ENCODE measurements at regions not wholly inside any gene's neighbourhood (a gene's known extent, or its start where the extent isn't known, plus 50 kb on each side); places are given as distances from the start of the nearest gene placed in this dataset.

GRCh38 chr5:99644822-99645221 is 716.0 kb upstream of the CHD1 start:
- Histone ChIP-seq H3K27me3 (ENCODE audit: insufficient read depth, low read length) (no peaks in the 10 kb centered on the region), H3K4me2 (ENCODE audit: low read length) (no peak overlapping the region), H3K4me3 (ENCODE audit: low read depth, low read length) (no peak overlapping the region), H2AK5ac (ENCODE audit: low read length) (no peak overlapping the region), H4K8ac (ENCODE audit: low read depth, low read length) (no peak overlapping the region), H3K23ac (ENCODE audit: low read length) (no peak overlapping the region), H2BK120ac (ENCODE audit: insufficient read depth, low read length, poor library complexity) (no peak overlapping the region), H2BK5ac (ENCODE audit: low read depth, low read length, poor library complexity) (no peak overlapping the region), H4K91ac (ENCODE audit: low read depth, low read length) (no peak overlapping the region), H3K4ac (ENCODE audit: low read depth, low read length) (no peak overlapping the region), H3K9me3 (ENCODE audit: insufficient read depth, low read depth, low read length) (no peaks in the 10 kb centered on the region), H3K18ac (ENCODE audit: low read length) (no peak overlapping the region), H2AFZ (ENCODE audit: insufficient read depth, low read length, poor library complexity) (no peak overlapping the region), H3K14ac (ENCODE audit: low read length) (no peak overlapping the region), H4K12ac (ENCODE audit: low read depth, low read length) (no peak overlapping the region), H2BK12ac (ENCODE audit: low read length) (no peak overlapping the region), H3K79me2 (ENCODE audit: control insufficient read depth, insufficient read depth, low read length, poor library complexity) (no peaks in the 10 kb centered on the region), H3K4me1 (ENCODE audit: control insufficient read depth in 1 of 2, insufficient read depth in 2 of 2, low read length in 2 of 2) (no peaks in the 10 kb centered on the region), H3K36me3 (ENCODE audit: control insufficient read depth in 1 of 2, insufficient read depth in 2 of 2, low read length in 2 of 2) (no peaks in the 10 kb centered on the region), H3K27ac (ENCODE audit: low read depth, low read length) (no peak overlapping the region), H3K79me1 (ENCODE audit: low read length) (no peaks in the 10 kb centered on the region), H3K9ac (ENCODE audit: low read length) (no peak overlapping the region)
- WGBS (ENCODE audit: extremely low coverage, insufficient coverage, insufficient read length): no CpG with 5 or more reads among the region's 1 CpG
- DNase-seq: no peak

- Histone ChIP-seq H3K79me2 (ENCODE audit: control insufficient read depth, insufficient read depth, low read length, poor library complexity) (no peaks in the 10 kb centered on the region), H2BK5ac (ENCODE audit: low read depth, low read length, poor library complexity) (no peak overlapping the region), H2BK12ac (ENCODE audit: low read length) (no peak overlapping the region), H3K4me2 (ENCODE audit: low read length) (no peak overlapping the region), H4K91ac (ENCODE audit: low read depth, low read length) (no peak overlapping the region), H3K27ac (ENCODE audit: low read depth, low read length) (no peak overlapping the region), H3K23ac (ENCODE audit: low read length) (no peak overlapping the region), H3K9ac (ENCODE audit: low read length) (no peak overlapping the region), H2BK120ac (ENCODE audit: insufficient read depth, low read length, poor library complexity) (no peak overlapping the region), H2AFZ (ENCODE audit: insufficient read depth, low read length, poor library complexity) (no peak overlapping the region), H3K36me3 (ENCODE audit: control insufficient read depth in 1 of 2, insufficient read depth in 2 of 2, low read length in 2 of 2) (no peaks in the 10 kb centered on the region), H4K8ac (ENCODE audit: low read depth, low read length) (no peak overlapping the region), H3K4me3 (ENCODE audit: low read depth, low read length) (no peak overlapping the region), H3K14ac (ENCODE audit: low read length) (no peak overlapping the region), H3K4ac (ENCODE audit: low read depth, low read length) (no peak overlapping the region), H2AK5ac (ENCODE audit: low read length) (no peak overlapping the region), H4K12ac (ENCODE audit: low read depth, low read length) (no peak overlapping the region), H3K79me1 (ENCODE audit: low read length) (no peaks in the 10 kb centered on the region), H3K9me3 (ENCODE audit: insufficient read depth, low read depth, low read length) (no peaks in the 10 kb centered on the region), H3K18ac (ENCODE audit: low read length) (no peak overlapping the region), H3K4me1 (ENCODE audit: control insufficient read depth in 1 of 2, insufficient read depth in 2 of 2, low read length in 2 of 2) (no peaks in the 10 kb centered on the region), H3K27me3 (ENCODE audit: insufficient read depth, low read length) (no peaks in the 10 kb centered on the region)
- no CpG with 5 or more reads among the region's 2 CpGs for WGBS (ENCODE audit: extremely low coverage, insufficient coverage, insufficient read length)
- DNase-seq: no peak
These were observed 711.8 kb upstream of the CHD1 start for GRCh38 chr5:99640646-99641045.

DNA sequence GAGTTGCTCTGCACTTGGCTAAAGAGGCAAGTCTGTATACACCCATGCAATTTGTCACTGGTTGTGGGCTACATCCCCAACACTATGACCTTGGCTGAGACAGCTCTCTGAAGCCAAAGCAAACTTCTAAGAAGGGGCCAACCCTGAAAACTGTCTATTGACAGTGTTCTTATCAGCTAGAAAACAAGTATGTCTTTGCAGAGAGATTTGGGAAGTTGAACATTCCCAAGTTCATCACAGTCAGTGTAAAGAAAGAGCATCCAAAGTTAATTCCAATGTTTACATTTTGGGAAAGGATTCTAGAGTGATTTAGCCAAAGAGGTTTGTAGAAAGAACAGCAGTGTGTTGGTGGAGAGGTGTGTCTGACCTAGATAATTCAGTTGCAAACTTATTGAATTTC is 711.1 kb upstream of the CHD1 start:
- H2BK12ac ChIP-seq (ENCODE audit: low read length): no peak overlapping the region
- no peak overlapping the region for H2BK120ac ChIP-seq (ENCODE audit: insufficient read depth, low read length, poor library complexity)
- H3K18ac ChIP-seq (ENCODE audit: low read length): no peak overlapping the region
- H3K4me1 ChIP-seq (ENCODE audit: control insufficient read depth in 1 of 2, insufficient read depth in 2 of 2, low read length in 2 of 2): no peaks in the 10 kb centered on the region
- H3K79me2 ChIP-seq (ENCODE audit: control insufficient read depth, insufficient read depth, low read length, poor library complexity): no peaks in the 10 kb centered on the region
- no peak overlapping the region for H2AFZ ChIP-seq (ENCODE audit: insufficient read depth, low read length, poor library complexity)
- no peak overlapping the region for H4K91ac ChIP-seq (ENCODE audit: low read depth, low read length)
- no peak overlapping the region for H3K27ac ChIP-seq (ENCODE audit: low read depth, low read length)
- H3K27me3 ChIP-seq (ENCODE audit: insufficient read depth, low read length): no peaks in the 10 kb centered on the region
- H2AK5ac ChIP-seq (ENCODE audit: low read length): no peak overlapping the region
- no peak overlapping the region for H3K9ac ChIP-seq (ENCODE audit: low read length)
- H2BK5ac ChIP-seq (ENCODE audit: low read depth, low read length, poor library complexity): no peak overlapping the region
- H3K4ac ChIP-seq (ENCODE audit: low read depth, low read length): no peak overlapping the region
- no peaks in the 10 kb centered on the region for H3K36me3 ChIP-seq (ENCODE audit: control insufficient read depth in 1 of 2, insufficient read depth in 2 of 2, low read length in 2 of 2)
- no peak overlapping the region for H3K4me3 ChIP-seq (ENCODE audit: low read depth, low read length)
- H3K4me2 ChIP-seq (ENCODE audit: low read length): no peak overlapping the region
- DNase-seq: no peak
- H4K8ac ChIP-seq (ENCODE audit: low read depth, low read length): no peak overlapping the region
- no peak overlapping the region for H3K14ac ChIP-seq (ENCODE audit: low read length)
- H3K79me1 ChIP-seq (ENCODE audit: low read length): no peaks in the 10 kb centered on the region
- H3K23ac ChIP-seq (ENCODE audit: low read length): no peak overlapping the region
- no peak overlapping the region for H4K12ac ChIP-seq (ENCODE audit: low read depth, low read length)
- no peaks in the 10 kb centered on the region for H3K9me3 ChIP-seq (ENCODE audit: insufficient read depth, low read depth, low read length)

DNA sequence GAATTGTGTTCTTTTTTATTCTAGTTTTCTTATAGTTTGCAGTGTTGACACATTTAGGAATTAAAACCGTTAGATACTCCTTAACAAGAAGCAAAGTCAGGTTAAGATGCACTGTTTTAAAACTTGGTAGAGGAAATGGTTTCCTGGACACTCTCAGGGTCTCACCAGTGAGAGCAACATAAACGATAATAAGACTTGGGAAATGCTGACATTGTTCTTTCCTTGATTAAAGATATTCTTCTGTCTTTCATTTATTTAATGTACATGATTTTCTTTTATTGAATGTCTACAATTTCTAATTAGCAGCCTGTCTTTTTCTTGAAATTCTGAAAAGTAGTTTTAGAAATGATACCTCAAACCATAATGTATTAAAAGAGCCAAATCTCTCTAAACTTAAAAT is 707.9 kb upstream of the CHD1 start:
- Histone ChIP-seq H3K27ac (ENCODE audit: low read depth, low read length) (no peak overlapping the region), H3K23ac (ENCODE audit: low read length) (no peak overlapping the region), H4K8ac (ENCODE audit: low read depth, low read length) (no peak overlapping the region), H3K9ac (ENCODE audit: low read length) (no peak overlapping the region), H3K27me3 (ENCODE audit: insufficient read depth, low read length) (no peaks in the 10 kb centered on the region), H3K4ac (ENCODE audit: low read depth, low read length) (no peak overlapping the region), H3K9me3 (ENCODE audit: insufficient read depth, low read depth, low read length) (no peaks in the 10 kb centered on the region), H3K4me2 (ENCODE audit: low read length) (no peak overlapping the region), H2AK5ac (ENCODE audit: low read length) (no peak overlapping the region), H4K91ac (ENCODE audit: low read depth, low read length) (no peak overlapping the region), H3K79me1 (ENCODE audit: low read length) (no peaks in the 10 kb centered on the region), H3K14ac (ENCODE audit: low read length) (no peak overlapping the region), H3K18ac (ENCODE audit: low read length) (no peak overlapping the region), H3K79me2 (ENCODE audit: control insufficient read depth, insufficient read depth, low read length, poor library complexity) (no peaks in the 10 kb centered on the region), H3K4me3 (ENCODE audit: low read depth, low read length) (no peak overlapping the region), H2BK12ac (ENCODE audit: low read length) (no peak overlapping the region), H2BK120ac (ENCODE audit: insufficient read depth, low read length, poor library complexity) (no peak overlapping the region), H2BK5ac (ENCODE audit: low read depth, low read length, poor library complexity) (no peak overlapping the region), H3K4me1 (ENCODE audit: control insufficient read depth in 1 of 2, insufficient read depth in 2 of 2, low read length in 2 of 2) (no peaks in the 10 kb centered on the region), H3K36me3 (ENCODE audit: control insufficient read depth in 1 of 2, insufficient read depth in 2 of 2, low read length in 2 of 2) (no peaks in the 10 kb centered on the region), H2AFZ (ENCODE audit: insufficient read depth, low read length, poor library complexity) (no peak overlapping the region), H4K12ac (ENCODE audit: low read depth, low read length) (no peak overlapping the region)
- no peak for DNase-seq
- WGBS (ENCODE audit: extremely low coverage, insufficient coverage, insufficient read length): no CpG with 5 or more reads among the region's 2 CpGs
